Prostate gland (tissue), 2 donors: ENCODE measurements at regions not wholly inside any gene's neighbourhood (a gene's known extent, or its start where the extent isn't known, plus 50 kb on each side); places are given as distances from the start of the nearest gene placed in this dataset.

ENCODE experiments used
- POLR2A ChIP-seq: fragments of 450-650 bp; IDR thresholded peaks from one replicate; pipeline ENCODE4 v1.6.1; 2016; ENCODE audit warnings: antibody characterized with exemption, mild to moderate bottlenecking
- POLR2AphosphoS5 ChIP-seq: sonication (generic); formaldehyde crosslinking; IDR thresholded peaks from one replicate; pipeline ENCODE4 v1.6.1; 2017; ENCODE audit warnings: antibody characterized with exemption
- TF ChIP-seq, protein P1 (sequence below), 4 experiments: fragments of 200-600 bp in 2 of 4; fragments of 450-650 bp in 2 of 4; sonication (generic) in 2 of 4; IDR thresholded peaks; 1 replicate in 3 of 4; 2 replicates in 1 of 4; pipeline ENCODE4 v1.5.1; 2016 to 2019; ENCODE audit warnings: antibody characterized with exemption in 4 of 4, mild to moderate bottlenecking in 2 of 4, moderate library complexity in 2 of 4

DNA sequence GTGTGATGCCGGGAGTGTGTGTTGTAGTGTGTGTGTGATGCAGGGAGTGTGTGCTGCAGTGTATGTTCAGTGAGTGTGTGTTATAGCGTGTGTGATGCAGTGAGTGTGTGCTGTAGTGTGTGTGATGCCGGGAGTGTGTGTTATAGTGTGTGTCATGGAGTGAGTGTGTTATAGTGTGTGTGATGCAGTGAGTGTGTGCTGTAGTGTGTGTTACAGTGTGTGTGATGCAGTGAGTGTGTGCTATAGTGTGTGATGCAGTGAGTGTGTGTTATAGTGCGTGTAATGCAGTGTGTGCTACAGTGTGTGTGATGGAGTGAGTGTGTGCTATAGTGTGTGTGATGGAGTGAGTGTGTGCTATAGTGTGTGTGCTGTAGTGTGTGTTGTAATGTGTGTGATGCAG is 182.1 kb upstream of the SOX11 start:
- TF ChIP-seq POLR2AphosphoS5 (no peak), POLR2A (no peak)
- TF ChIP-seq, protein P1, sequence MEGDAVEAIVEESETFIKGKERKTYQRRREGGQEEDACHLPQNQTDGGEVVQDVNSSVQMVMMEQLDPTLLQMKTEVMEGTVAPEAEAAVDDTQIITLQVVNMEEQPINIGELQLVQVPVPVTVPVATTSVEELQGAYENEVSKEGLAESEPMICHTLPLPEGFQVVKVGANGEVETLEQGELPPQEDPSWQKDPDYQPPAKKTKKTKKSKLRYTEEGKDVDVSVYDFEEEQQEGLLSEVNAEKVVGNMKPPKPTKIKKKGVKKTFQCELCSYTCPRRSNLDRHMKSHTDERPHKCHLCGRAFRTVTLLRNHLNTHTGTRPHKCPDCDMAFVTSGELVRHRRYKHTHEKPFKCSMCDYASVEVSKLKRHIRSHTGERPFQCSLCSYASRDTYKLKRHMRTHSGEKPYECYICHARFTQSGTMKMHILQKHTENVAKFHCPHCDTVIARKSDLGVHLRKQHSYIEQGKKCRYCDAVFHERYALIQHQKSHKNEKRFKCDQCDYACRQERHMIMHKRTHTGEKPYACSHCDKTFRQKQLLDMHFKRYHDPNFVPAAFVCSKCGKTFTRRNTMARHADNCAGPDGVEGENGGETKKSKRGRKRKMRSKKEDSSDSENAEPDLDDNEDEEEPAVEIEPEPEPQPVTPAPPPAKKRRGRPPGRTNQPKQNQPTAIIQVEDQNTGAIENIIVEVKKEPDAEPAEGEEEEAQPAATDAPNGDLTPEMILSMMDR (IDR thresholded peaks at IDR 0.05), result no peak
